Esophagus squamous epithelium (tissue), 4 donors: ENCODE measurements at regions not wholly inside any gene's neighbourhood (a gene's known extent, or its start where the extent isn't known, plus 50 kb on each side); places are given as distances from the start of the nearest gene placed in this dataset.

ENCODE experiments used
- CTCF ChIP-seq, 6 experiments: fragments of 450-650 bp in 4 of 6; fragments of 200-600 bp in 2 of 6; sonication (generic) in 2 of 6; IDR thresholded peaks; one replicate each; pipeline ENCODE4 v1.5.1; 2016 to 2019; ENCODE audit warnings: antibody characterized with exemption in 6 of 6, mild to moderate bottlenecking in 4 of 6, moderate library complexity in 4 of 6
- POLR2A ChIP-seq, 4 donors: fragments of 450-650 bp; IDR thresholded peaks; one replicate each; pipeline ENCODE4 v1.6.1; 2017; ENCODE audit warnings: antibody characterized with exemption in 4 of 4, mild to moderate bottlenecking in 4 of 4, moderate library complexity in 3 of 4

- TF ChIP-seq CTCF (IDR thresholded peaks at IDR 0.05): no peak
- no peak for TF ChIP-seq POLR2A (IDR thresholded peaks at IDR 0.05)
These were observed 286.6 kb downstream of the SLC7A11 start for GRCh38 chr4:137955595-137955994.
